Muscle of arm (tissue), 1 donor: ENCODE measurements at regions not wholly inside any gene's neighbourhood (a gene's known extent, or its start where the extent isn't known, plus 50 kb on each side); places are given as distances from the start of the nearest gene placed in this dataset.

ENCODE experiments used
- DNase-seq: peaks from one replicate; pipeline ENCODE4 v3.0.0-alpha.2; 2013

DNA sequence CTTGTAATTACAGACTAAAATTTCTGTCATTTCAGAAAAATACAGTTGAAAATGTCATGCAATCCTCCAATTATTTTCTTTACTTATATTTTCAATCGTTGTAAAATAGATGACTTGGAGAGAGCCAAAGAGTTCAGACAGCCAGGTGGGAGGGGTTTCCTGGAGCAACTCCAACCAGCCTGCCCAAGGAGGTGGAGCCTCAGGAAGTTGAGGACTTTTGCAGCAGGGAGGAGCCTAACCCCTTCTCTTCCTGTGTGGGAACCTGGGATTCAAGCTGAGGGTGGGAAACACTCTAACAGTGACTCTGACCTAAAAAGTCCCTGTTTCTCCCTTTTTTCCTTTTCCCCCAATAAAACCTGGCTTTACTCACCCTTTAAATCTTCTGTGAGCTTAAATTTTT is 72.2 kb upstream of the GABRG1 start:
- peak; percentile 4 for DNase-seq

GRCh38 chr4:46185766-46186165 is 61.9 kb upstream of the GABRG1 start:
- DNase-seq: no peak

GRCh38 chr4:46179356-46179755 is 55.5 kb upstream of the GABRG1 start:
- DNase-seq: no peak
